Stimulated activated CD4-positive, alpha-beta T cell treated with anti-CD3 and anti-CD28 coated beads, Interleukin-15, amount 100 ng/mL, for 48 hours (primary cell): ENCODE measurements at regions not wholly inside any gene's neighbourhood (a gene's known extent, or its start where the extent isn't known, plus 50 kb on each side); places are given as distances from the start of the nearest gene placed in this dataset.

Experiments used
- DNase-seq, 2 donors: peaks; one replicate each; pipeline ENCODE4 v3.0.0-alpha.2; 2020; ENCODE audit warnings: low read depth in 2 of 2

DNA sequence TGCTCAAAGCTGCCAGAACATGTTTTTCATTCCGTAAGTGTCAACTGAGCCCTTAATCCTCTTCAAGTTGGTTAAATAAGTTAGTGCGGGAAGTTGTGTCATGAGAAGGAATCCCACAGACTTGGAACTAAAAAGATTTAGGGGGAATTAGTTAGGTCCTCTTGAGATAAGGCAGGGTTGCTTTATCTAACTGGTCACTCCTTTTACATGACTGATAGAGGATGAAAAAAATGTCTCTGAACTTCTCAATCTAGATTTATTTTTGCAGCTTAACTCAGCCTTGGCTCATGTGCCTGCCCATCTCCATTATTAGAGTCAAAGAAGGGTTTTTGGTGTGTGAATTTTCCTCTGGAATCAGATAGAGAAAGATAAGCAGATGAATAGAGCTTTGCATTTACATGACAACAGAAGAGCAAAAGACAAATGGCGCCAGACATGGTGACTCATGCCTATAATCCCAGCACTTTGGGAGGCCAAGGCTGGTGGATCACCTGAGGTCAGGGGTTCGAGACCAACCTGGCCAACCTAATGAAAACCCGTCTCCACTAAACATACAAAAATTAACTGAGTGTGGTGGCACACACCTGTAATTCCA, 882.9 kb downstream of the RPA4 start:
- DNase-seq: no peak

DNA sequence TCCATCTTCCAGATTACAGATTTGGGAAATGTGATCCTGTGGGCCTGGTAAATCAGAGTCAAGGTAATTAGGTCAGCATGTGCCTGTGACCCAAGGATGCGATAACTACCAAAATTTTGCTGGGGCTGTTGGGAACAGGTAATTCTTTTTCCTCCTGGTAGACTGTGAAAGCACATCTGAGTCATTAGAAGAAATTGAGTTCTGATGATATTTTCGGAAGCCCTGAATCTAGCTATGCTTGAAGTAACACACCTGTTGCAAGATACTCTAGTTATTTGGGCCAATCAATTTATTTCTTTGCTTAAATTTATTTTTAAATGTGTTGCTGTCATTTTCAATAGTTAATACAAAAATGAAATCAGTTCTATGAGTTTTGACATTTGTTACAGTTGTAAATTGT, 903.6 kb downstream of the RPA4 start:
- no peak for DNase-seq

DNA sequence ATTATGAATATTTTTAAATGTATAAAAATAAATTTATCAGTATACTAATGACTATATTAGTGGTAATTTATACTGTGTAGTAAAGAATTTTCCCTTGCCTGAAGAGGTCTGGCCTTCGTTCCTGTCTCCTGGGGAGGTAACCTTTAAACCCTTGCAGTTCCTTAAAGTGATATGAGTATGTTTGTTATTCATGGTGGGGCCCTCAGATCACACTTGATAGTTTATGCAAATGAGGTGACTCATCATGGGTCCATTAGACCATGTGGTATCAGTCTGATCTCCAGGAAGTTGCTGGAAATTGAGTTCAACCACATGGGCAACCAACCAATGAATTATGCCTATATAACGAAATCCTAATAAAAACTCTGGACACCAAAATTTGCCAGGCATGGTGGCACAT, 904.1 kb downstream of the RPA4 start:
- no peak for DNase-seq

DNA sequence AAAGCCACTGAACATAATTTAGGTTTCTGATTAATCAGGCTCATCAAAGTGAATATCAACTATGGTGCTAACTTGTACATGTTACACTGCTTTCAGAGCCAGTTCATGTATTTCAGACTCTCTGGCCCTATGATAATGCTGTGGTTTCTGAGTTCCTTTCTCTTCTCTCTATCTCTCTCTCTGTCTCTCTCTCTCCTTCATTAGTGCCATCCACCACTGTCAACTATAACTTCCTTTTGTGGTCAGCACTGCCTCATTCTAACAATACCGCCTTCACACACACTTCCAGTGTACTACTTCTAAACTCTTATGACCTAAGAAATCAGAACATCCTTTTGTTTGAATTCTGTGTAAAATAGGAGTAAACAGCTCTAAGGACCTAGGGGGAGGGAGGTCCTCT, 907.1 kb downstream of the RPA4 start:
- no peak for DNase-seq

DNA sequence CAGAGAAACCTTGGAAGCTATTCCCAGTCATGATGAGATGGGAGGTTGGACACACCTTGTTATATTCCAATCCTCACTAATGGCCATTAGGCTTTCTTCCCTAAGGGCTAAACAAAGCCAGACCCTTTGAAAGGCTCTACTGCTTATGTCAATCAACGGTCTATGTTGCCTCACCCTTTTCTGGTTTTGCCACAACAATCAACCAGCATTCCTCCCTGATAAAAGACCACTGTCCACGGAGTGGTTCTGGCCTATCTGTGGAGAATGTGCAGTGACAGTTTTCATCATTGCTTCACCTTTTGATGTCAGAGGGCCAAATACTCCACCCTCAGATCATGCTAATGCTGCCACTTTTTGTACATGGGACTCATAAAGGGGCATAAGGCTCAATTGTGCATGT, 913.4 kb downstream of the RPA4 start:
- no peak for DNase-seq

DNA sequence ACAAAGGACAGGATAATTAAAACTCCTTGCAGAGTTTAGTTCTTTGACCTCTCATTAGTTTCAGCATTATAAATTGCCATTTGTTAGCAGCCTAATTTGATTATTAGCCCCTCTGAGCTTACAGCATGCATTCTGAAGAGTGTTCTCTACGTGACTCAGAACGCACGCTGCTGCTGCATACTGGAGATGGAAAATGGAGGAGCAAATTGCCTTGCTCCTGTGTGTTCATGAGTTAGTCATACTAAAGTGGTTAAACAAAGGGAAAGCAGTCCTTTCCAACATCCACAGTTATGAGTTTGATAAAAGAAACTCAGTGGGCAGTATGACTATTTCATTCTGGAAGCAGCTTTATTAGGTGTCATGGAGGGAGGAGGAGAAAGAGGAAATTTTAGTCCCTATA, 922.5 kb downstream of the RPA4 start:
- no peak for DNase-seq

DNA sequence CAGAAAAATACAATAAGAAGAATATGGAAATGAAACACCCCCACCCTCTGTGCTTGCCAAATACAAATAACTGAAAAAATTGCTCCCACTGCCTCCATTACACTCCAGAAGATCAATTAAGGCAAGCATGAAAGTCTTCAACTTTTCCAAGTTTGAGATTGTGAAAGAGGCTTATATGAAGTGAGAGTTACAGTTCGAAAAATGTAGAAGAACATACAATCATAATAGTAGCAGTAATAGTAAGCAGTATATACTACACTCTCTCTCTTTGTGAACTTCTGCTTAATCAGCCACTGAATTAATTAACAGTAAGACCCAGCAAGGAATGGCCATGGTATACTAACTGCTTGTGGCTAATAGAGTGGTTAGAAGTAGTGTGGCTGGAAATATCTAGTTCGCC, 923.2 kb downstream of the RPA4 start:
- no peak for DNase-seq

DNA sequence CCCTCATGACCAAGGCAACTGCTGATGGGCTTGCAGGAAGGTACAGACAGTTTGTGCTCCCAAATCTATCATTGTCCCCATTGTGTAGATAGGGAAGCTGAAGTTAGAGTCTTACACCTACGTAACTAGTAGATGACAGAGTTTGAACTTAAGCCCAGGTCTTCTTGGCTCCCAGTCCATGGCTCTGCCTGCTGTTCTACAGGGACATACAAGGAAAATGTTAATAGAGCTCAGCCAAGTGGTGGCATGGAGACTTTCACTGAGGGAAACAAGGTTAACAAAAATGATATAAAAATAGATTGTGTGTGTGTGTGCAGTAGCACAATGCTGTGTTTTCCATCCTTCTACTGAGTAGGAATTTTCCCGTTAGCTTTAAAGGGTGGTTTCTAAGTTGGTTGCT, 936.5 kb downstream of the RPA4 start:
- DNase-seq: no peak

DNA sequence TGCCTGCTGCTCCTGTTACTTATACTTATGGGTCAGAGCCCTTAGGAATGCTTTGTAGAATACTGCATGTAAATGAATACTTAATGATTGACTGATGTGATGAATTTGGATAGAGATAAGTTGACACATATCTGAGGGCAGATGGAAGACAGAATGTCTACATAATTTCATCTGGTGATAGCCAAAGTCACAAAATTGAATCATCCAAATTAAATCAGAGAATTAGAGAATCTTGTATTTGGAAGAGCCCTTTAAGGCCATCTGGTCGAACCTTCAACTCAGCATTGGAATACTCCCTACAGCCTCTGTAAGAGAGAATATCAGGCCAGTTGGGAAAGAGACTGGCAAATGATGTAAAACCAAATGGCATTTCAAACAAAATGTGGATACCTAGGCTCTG, 944.8 kb downstream of the RPA4 start:
- no peak for DNase-seq

DNA sequence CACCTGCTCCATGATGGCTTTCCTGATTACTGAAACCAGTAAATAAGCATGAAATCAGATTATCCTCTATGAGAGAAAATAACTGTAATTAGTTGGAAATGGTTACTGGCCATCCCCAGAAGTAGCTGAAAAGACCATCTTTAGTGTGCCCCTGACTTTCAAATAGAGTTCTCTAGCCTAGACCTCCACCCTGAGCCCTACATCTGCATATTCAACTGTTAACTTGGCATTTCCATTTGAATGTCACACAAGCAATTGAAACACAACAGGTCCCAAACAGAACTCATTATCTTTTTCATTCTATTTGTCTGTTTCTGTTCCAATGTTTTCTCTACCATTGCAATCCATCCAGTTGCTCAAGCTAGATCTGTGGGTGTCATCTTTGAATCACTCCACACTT, 952.3 kb downstream of the RPA4 start:
- no peak for DNase-seq

DNA sequence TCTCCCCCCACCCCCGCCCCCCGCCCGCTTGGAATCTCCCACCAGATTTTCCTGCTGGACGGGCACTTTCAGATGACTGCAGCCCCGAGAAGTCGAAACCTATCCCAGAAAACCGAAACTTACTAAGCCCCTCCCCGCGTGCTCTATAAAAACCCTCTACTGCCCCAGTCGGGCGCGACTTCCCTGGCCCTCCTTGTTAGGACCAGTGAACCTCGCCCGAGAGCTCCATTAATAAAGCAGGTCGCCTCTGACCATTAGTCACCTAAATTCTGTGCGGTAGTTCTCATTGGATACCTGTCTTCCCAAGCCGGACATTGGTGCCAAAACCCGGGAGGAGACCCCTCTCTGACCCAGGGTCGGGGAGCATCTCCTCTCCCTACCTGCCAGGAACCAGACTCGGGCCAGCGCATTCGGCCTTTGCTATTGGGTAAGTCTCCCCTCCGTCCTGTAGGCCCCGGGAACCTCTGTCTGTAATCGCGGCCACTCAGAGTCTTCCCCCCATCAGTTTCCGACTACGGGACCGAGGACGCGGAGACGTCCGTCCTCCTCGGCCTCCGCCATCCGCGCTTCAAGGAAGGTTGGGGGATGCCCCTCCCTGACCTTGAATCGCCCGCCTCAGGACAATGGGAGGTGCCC, 958.0 kb downstream of the RPA4 start:
- no peak for DNase-seq

DNA sequence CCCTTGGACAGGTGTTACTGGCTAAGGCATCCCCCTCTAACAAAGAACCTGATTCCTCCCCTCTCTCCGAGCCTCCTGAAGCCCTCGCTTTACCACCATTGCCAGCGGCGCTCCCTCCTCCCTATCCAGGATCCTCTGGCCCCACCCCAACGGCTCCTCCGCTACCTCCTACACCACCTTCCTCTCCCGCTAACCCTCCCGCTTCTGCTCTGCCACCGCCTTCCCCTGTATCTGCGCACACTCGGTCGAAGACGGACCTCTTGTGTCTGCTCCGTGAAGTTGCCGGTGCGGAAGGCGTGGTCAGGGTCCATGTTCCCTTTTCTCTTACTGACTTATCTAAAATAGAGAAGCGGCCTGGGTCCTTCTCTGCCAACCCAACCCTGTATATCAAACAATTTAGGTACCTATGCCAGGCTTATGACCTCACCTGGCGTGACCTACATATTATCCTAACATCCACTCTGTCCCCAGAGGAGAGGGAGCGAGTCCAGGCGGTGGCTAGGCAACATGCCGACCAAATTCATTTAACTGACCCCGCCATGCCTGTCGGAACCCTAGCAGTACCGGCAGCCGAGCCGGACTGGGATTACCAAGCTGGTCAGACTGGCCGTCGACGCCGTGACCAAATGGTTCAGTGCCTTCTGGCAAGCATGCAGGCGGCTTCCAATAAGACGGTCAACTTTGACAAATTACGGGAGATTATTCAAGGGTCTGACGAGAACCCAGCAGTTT, 958.9 kb downstream of the RPA4 start:
- no peak for DNase-seq

DNA sequence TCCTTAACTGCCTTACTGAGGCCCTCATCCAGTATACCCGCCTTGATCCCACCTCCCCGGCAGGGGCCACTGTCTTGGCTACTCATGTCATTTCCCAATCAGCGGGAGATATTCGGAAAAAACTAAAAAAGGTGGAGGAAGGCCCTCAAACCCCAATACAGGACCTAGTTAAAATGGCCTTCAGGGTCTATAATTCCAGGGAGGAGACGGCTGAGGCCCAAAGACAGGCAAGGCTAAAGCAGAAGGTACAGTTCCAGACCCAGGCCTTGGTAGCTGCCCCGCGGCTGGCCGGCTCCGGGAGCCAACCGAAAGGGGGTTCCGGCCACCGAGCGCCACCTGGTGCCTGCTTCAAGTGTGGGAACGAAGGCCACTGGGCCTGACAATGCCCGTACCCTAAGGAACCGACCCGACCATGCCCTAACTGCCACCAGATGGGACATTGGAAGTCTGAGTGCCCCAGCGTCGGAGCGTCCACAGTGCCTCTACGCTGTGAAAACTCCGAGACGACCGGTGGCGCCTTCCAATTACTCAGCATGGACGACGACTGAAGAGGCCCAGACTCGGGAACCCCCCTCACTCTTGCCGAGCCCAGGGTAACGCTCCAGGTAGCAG, 959.6 kb downstream of the RPA4 start:
- no peak for DNase-seq

DNA sequence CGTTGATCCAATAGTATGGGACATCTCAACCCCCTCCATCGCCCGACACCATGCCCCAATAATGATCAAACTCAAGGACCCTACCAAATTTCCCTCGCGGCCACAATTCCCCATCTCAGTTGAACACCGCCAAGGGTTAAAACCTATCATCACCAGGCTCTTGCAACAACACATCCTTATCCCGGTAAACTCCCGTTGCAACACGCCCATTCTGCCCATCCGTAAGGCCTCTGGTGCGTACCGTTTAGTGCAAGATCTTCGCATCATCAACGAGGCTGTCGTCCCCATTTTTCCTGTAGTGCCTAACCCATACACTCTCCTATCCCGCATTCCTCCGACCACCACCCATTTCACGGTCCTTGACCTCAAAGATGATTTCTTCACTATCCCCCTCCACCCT, 960.5 kb downstream of the RPA4 start:
- DNase-seq: no peak

DNA sequence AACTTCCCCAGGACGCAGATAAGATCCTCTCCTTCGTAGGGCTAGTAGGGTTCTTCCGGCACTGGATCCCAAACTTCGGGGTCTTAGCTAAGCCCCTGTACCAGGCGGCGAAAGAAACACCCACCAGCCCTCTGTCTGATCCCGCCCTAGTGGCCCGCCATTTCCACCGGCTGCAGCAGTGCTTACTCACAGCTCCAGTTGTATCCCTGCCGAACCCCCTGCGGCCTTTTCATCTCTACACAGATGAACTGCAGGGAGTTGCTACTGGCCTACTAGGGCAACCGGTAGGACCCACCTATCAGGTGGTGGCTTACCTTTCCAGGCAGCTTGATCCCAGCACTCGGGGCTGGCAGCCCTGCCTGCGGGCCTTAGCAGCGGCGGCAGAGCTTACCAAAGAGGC, 961.2 kb downstream of the RPA4 start:
- DNase-seq: no peak

DNA sequence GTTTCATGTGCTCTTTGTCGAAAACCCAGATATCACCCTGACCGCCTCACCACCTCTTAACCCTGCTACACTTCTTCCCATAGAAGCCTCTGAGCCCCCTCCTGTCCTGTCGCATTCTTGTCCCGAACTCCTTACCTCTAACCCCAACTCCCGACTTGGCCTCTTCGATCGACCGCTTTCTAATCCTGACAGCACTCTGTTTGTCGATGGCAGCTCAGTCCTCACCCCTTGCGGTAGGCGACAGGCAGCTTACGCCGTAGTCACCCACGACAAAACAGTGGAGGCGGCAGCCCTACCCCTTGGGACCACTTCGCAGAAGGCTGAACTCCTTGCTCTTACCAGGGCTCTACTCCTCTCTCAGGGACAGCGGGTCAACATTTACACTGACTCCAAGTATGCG, 961.7 kb downstream of the RPA4 start:
- DNase-seq: no peak

DNA sequence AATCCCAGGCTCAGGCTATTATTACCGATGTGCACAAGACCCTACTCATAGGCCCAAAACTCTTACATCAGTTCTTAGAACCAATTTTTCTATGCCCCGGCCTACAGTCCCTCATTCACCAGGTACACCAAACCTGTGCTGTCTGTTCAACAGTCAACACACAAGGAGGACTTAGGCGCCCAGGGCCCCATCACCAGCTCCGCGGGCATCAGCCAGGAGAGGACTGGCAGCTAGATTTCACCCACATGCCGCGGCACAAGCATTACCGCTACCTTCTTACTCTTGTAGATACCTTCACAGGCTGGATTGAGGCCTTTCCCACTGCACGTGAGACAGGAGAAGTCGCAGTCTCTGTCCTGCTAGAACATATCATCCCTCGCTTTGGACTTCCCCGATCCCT, 962.5 kb downstream of the RPA4 start:
- no peak for DNase-seq

DNA sequence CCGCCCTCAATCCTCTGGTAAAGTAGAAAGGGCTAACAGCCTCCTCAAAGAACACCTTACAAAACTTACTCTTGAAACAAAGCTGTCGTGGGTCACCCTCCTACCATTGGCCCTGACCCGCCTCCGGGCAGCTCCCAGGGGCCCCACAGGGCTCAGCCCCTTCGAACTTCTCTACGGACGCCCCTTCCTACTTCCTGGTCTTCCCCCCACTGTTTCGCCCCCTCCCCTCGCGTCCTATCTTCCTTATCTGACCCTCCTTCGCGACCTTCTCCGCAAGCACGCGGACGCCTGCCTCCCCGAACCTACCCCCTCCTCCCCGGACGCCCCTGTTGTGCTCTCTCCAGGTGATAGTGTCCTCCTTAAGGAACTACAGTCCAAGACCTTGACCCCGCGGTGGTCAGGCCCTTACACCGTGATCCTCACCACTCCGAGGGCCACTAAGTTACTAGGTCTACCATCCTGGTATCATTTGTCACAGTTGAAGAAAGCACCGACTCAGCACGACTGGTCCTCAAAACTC, 963.1 kb downstream of the RPA4 start:
- DNase-seq: no peak

DNA sequence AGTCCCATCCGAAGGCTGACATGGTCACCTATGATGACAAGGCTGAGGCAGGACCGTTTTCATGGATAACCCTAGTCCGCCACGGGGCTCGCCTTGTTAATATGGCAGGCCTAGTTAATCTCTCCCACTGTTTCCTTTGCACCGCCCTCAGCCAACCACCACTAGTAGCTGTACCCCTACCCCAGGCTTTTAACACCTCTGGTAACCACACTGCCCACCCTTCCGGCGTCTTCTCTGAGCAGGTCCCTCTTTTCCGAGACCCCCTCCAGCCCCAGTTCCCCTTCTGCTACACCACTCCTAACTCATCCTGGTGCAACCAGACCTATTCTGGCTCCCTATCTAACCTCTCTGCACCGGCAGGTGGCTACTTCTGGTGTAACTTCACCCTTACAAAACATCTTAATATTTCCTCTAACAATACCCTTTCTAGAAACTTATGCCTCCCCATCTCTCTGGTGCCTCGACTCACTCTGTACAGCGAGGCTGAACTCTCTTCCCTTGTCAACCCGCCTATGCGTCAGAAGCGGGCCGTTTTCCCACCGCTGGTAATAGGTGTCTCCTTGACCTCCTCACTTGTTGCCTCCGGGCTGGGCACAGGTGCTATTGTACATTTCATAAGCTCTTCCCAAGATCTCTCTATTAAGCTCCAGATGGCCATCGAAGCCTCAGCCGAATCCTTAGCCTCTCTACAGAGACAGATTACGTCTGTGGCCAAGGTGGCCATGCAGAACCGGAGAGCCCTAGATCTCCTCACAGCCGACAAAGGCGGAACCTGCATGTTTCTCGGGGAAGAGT, 964.4 kb downstream of the RPA4 start:
- DNase-seq: no peak

DNA sequence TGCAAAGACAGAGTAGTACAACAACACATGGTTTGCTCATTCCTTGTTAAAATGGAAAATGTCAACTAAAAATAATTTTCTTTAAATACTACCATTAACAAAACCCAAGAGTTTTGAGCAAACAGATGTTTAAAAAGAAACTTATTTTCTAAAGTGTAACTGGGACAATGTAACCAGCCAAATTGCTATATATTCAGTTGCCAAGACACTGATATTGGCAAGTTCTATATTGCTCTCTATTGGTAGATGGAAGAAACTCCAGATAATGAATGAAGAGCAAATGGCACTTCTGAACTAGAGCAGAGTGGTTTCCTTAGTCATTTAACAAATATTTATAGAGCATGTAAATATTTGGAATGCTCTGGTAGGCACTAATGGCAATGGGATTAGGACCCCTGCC, 966.2 kb downstream of the RPA4 start:
- no peak for DNase-seq

DNA sequence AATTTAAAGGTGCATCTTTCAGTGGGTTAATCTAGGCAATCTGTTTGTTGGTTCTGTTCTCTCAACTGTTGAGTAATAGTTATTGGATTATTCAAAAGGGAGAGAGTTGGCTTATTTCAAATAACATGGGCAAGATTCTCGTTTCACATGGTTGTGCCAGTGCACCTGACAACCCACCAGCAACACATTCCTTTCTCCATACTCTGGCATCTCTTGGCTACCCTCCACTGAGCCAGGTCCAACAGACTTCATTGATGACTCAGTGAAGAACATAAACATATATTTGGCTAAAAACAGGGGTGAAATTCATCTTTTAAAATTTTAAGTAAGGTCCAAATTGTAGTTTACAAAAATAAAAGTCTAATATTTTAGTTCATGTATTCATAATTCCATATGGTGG, 967.2 kb downstream of the RPA4 start:
- no peak for DNase-seq

DNA sequence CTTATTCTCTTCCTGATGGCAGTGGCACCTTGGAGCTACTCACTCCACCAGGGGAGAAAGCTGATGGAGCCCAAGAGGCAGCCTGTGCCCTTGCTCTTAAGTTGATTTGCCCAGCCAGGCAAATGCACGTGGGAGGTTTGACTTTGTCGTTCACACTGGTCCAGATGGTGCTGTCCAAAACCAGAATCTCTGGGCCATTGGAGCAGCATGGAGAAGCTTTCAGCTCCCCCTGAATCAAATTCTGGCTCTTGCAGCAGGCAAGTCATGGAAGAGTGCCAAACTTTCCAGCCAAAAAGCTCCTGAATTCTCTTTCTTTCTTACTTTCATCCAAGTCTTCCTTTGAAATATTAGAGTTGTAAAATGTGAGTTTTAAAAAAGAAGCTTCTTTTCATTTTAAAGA, 970.4 kb downstream of the RPA4 start:
- DNase-seq: no peak
